ENCODE measurements at regions not wholly inside any gene's neighbourhood (a gene's known extent, or its start where the extent isn't known, plus 50 kb on each side); places are given as distances from the start of the nearest gene placed in this dataset.

- CTCF ChIA-PET, result interaction anchor here (1.2 kb wide), 1 partner anchor 39 kb away, joined by 3 read pairs; no protein-coding TSS in a partner anchor
- H2AFZ ChIP-seq (ENCODE audit: low read depth), result no peak overlapping the region
Measured at GRCh38 chr4:3385711-3386420, 55.9 kb upstream of the HGFAC start.

GRCh38 chr4:3386526-3386925 is 55.2 kb upstream of the HGFAC start:
- Histone ChIP-seq H3K9me3 (no peaks in the 10 kb centered on the region), H3F3A (replicated peaks; ENCODE audit: insufficient read depth) (no peaks in the 10 kb centered on the region), H3K27ac (ENCODE audit: low read depth in 2 of 2, low read length in 1 of 2) (no peak overlapping the region), H3K4me1 (ENCODE audit: control insufficient read depth in 1 of 2, insufficient read depth in 2 of 2, low read depth in 1 of 2, low read length in 1 of 2) (peaks cover 0 to 4% of the 10 kb centered on the region in 2 experiments; a peak in 1 of 4 replicates), H3K27me3 (ENCODE audit: insufficient read depth) (no peaks in the 10 kb centered on the region), H3K79me2 (ENCODE audit: insufficient read depth) (no peaks in the 10 kb centered on the region), H3K9me2 (no peaks in the 10 kb centered on the region), H3K36me3 (replicated peaks in 1 of 2; ENCODE audit: control insufficient read depth in 1 of 2, insufficient read depth in 2 of 2, low read length in 1 of 2) (no peaks in the 10 kb centered on the region), H2AFZ (ENCODE audit: low read depth) (no peak overlapping the region), H3K9ac (no peak overlapping the region), H3K4me3 (ENCODE audit: low read depth in 2 of 2, low read length in 1 of 2) (no peak overlapping the region), H3K4me2 (no peak overlapping the region), H4K20me1 (ENCODE audit: insufficient read depth) (no peaks in the 10 kb centered on the region)
- 94% methylated on average over 9 of the region's 9 CpGs for WGBS (ENCODE audit: low lambda C conversion rate)
- DNase-seq, result no peak
- ChIA-PET CTCF (interaction anchor here (3.0 kb wide), 1 partner anchor 41 kb away, joined by 10 read pairs; no protein-coding TSS in a partner anchor), POLR2A (no interaction called here)
- no peak for TF ChIP-seq TAF1 (IDR thresholded peaks at IDR 0.05; ENCODE audit: borderline replicate concordance, low read depth, low read length)
- no peak for TF ChIP-seq IRF3 (IDR thresholded peaks at IDR 0.05; ENCODE audit: low read depth, low read length)
- no peak for TF ChIP-seq TEAD4 (IDR thresholded peaks at IDR 0.05; ENCODE audit: borderline replicate concordance, insufficient read depth)
- TF ChIP-seq RFX5 (IDR thresholded peaks at IDR 0.05; ENCODE audit: low read length), result no peak
- no peak for TF ChIP-seq GABPA (IDR thresholded peaks at IDR 0.05; ENCODE audit: low read depth)
- no peak for TF ChIP-seq SIN3A (IDR thresholded peaks at IDR 0.05; ENCODE audit: borderline replicate concordance, low read depth, low read length)
- no peak for TF ChIP-seq FOSL2 (IDR thresholded peaks at IDR 0.05; ENCODE audit: borderline replicate concordance, low read depth)
- no peak for TF ChIP-seq EZH2phosphoT487 (IDR thresholded peaks at IDR 0.05; ENCODE audit: borderline replicate concordance, low read depth)

More at GRCh38 chr4:3385711-3386420, 55.9 kb upstream of the HGFAC start:
- Histone ChIP-seq H3K36me3 (replicated peaks in 1 of 2; ENCODE audit: control insufficient read depth in 1 of 2, insufficient read depth in 2 of 2, low read length in 1 of 2) (no peaks in the 10 kb centered on the region), H3K27me3 (ENCODE audit: insufficient read depth) (no peaks in the 10 kb centered on the region), H4K20me1 (ENCODE audit: insufficient read depth) (no peaks in the 10 kb centered on the region), H3F3A (replicated peaks; ENCODE audit: insufficient read depth) (no peaks in the 10 kb centered on the region), H3K4me2 (no peak overlapping the region), H3K27ac (ENCODE audit: low read depth in 2 of 2, low read length in 1 of 2) (no peak overlapping the region), H3K4me3 (ENCODE audit: low read depth in 2 of 2, low read length in 1 of 2) (no peak overlapping the region), H3K4me1 (ENCODE audit: control insufficient read depth in 1 of 2, insufficient read depth in 2 of 2, low read depth in 1 of 2, low read length in 1 of 2) (peaks cover 0 to 4% of the 10 kb centered on the region in 2 experiments; a peak in 1 of 4 replicates), H3K9me3 (no peaks in the 10 kb centered on the region), H3K9me2 (no peaks in the 10 kb centered on the region), H3K9ac (no peak overlapping the region), H3K79me2 (ENCODE audit: insufficient read depth) (no peaks in the 10 kb centered on the region)
- DNase-seq, result no peak
- WGBS (ENCODE audit: low lambda C conversion rate), result 91% methylated on average over 17 of the region's 21 CpGs
- POLR2A ChIA-PET, result no interaction called here
- TF ChIP-seq YY1 (IDR thresholded peaks at IDR 0.05; ENCODE audit: low read depth) (no peak), POLR2AphosphoS5 (IDR thresholded peaks at IDR 0.05; ENCODE audit: low read depth, low read length) (no peak), TCF12 (IDR thresholded peaks at IDR 0.05) (no peak), EP300 (IDR thresholded peaks at IDR 0.05; ENCODE audit: borderline replicate concordance in 1 of 2, low read depth in 1 of 2, low read length in 1 of 2) (no peak), EZH2phosphoT487 (IDR thresholded peaks at IDR 0.05; ENCODE audit: borderline replicate concordance, low read depth) (no peak), JUND (IDR thresholded peaks at IDR 0.05) (no peak), RFX5 (IDR thresholded peaks at IDR 0.05; ENCODE audit: low read length) (no peak), ZBTB33 (IDR thresholded peaks at IDR 0.05; ENCODE audit: borderline replicate concordance, low read depth) (no peak), MAX (IDR thresholded peaks at IDR 0.05; ENCODE audit: low read depth) (no peak)

Measured in SK-N-SH (cell line).